Peyer's patch (tissue), 4 donors: ENCODE measurements at regions not wholly inside any gene's neighbourhood (a gene's known extent, or its start where the extent isn't known, plus 50 kb on each side); places are given as distances from the start of the nearest gene placed in this dataset.

Experiments
- DNase-seq, 3 donors: peaks; one replicate each; pipeline ENCODE4 v3.0.0-alpha.2; 2017 to 2019
- H3K27ac ChIP-seq, 4 donors: fragments of 200-600 bp; sonication (generic); one replicate each; pipeline ENCODE4 v1.5.1; 2016 to 2019
- H3K27me3 ChIP-seq, 2 donors: fragments of 200-600 bp; sonication (generic); one replicate each; pipeline ENCODE4 v1.5.1; 2019
- H3K36me3 ChIP-seq, 3 donors: fragments of 200-600 bp; sonication (generic); one replicate each; pipeline ENCODE4 v1.5.1; 2016 to 2019
- H3K4me1 ChIP-seq, 4 donors: fragments of 200-600 bp; sonication (generic); one replicate each; pipeline ENCODE4 v1.5.1; 2016 to 2019
- H3K4me3 ChIP-seq, 4 donors: fragments of 200-600 bp; sonication (generic); 1 replicate in 3 of 4; 2 replicates in 1 of 4; pipeline ENCODE4 v1.5.1; 2016 to 2019; ENCODE audit warnings: mild to moderate bottlenecking in 1 of 4
- H3K9me3 ChIP-seq, 4 donors: fragments of 200-600 bp; sonication (generic); one replicate each; pipeline ENCODE4 v1.5.1; 2016 to 2019; ENCODE audit warnings: mild to moderate bottlenecking in 1 of 4
- POLR2A ChIP-seq, 2 donors: fragments of 450-650 bp; IDR thresholded peaks; one replicate each; pipeline ENCODE4 v1.5.1; 2017; ENCODE audit warnings: antibody characterized with exemption in 2 of 2, mild to moderate bottlenecking in 2 of 2, moderate library complexity in 2 of 2
- TF ChIP-seq, protein P1 (sequence below), 6 experiments: fragments of 450-650 bp in 4 of 6; fragments of 200-600 bp in 2 of 6; sonication (generic) in 1 of 6; IDR thresholded peaks; one replicate each; pipeline ENCODE4 v1.5.1; 2017 to 2019; ENCODE audit warnings: antibody characterized with exemption in 6 of 6, mild to moderate bottlenecking in 3 of 6, moderate library complexity in 1 of 6

DNA sequence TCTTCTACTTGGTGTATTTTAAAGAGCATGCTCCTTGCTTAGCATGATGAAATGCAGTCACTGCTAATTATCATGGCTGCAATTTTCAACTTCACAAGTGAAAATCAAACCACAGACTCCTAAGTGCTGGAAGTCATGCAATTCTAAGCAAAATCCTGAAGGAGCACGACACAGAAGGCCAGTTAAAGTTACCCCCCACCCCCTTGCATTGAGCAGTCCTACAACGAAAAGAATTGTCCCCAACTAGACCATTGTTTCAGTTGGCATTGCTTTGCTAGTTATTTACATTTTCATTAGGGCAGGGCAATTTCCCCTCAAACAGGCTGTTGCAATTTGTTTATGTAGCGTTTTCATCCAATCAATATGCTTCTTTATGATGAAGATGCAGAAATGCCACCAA lies 321.2 kb downstream of the PCDH7 start:
- no peak for TF ChIP-seq POLR2A (IDR thresholded peaks at IDR 0.05)
- TF ChIP-seq, protein P1, sequence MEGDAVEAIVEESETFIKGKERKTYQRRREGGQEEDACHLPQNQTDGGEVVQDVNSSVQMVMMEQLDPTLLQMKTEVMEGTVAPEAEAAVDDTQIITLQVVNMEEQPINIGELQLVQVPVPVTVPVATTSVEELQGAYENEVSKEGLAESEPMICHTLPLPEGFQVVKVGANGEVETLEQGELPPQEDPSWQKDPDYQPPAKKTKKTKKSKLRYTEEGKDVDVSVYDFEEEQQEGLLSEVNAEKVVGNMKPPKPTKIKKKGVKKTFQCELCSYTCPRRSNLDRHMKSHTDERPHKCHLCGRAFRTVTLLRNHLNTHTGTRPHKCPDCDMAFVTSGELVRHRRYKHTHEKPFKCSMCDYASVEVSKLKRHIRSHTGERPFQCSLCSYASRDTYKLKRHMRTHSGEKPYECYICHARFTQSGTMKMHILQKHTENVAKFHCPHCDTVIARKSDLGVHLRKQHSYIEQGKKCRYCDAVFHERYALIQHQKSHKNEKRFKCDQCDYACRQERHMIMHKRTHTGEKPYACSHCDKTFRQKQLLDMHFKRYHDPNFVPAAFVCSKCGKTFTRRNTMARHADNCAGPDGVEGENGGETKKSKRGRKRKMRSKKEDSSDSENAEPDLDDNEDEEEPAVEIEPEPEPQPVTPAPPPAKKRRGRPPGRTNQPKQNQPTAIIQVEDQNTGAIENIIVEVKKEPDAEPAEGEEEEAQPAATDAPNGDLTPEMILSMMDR (IDR thresholded peaks at IDR 0.05): no peak
- Histone ChIP-seq H3K36me3 (no peaks in the 10 kb centered on the region), H3K27me3 (no peaks in the 10 kb centered on the region), H3K27ac (no peak overlapping the region), H3K4me3 (no peak overlapping the region), H3K4me1 (no peaks in the 10 kb centered on the region), H3K9me3 (no peaks in the 10 kb centered on the region)
- DNase-seq: no peak

DNA sequence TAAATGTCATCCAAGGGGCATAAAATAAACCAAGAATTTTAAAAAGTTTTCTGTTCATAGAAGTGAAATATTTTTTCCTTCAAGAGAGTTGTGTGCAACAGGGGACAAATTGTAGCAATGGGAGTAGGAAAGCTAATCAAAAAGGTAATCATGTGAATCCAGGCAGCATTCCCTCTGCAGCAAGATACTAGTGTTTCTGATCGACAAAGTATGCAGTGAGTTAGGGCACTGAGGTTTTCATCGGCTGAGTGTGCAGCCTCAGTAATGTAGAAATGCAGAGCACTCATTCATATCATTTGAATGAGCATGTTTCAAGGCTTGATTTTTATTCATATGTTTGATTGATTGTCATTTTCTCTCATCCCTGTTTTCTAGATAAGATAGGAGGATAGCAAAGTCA lies 321.7 kb downstream of the PCDH7 start:
- no peak for TF ChIP-seq POLR2A (IDR thresholded peaks at IDR 0.05)
- TF ChIP-seq, protein P1 (IDR thresholded peaks at IDR 0.05): no peak

GRCh38 chr4:31043382-31044062 lies 323.4 kb downstream of the PCDH7 start:
- H3K4me3 ChIP-seq: no peak overlapping the region
- TF ChIP-seq, protein P1 (IDR thresholded peaks at IDR 0.05): no peak
- no peak for TF ChIP-seq POLR2A (IDR thresholded peaks at IDR 0.05)
- H3K36me3 ChIP-seq: no peaks in the 10 kb centered on the region

More for the DNA sequence above, 321.7 kb downstream of the PCDH7 start:
- Histone ChIP-seq H3K4me1 (no peaks in the 10 kb centered on the region), H3K27me3 (no peaks in the 10 kb centered on the region), H3K27ac (no peak overlapping the region), H3K36me3 (no peaks in the 10 kb centered on the region), H3K4me3 (no peak overlapping the region), H3K9me3 (no peaks in the 10 kb centered on the region)
- DNase-seq: no peak

GRCh38 chr4:31045151-31045550 lies 325.0 kb downstream of the PCDH7 start:
- no peak overlapping the region for H3K27ac ChIP-seq
- no peaks in the 10 kb centered on the region for H3K9me3 ChIP-seq
- no peaks in the 10 kb centered on the region for H3K4me1 ChIP-seq
- H3K36me3 ChIP-seq: no peaks in the 10 kb centered on the region
- no peaks in the 10 kb centered on the region for H3K27me3 ChIP-seq
- TF ChIP-seq, protein P1 (IDR thresholded peaks at IDR 0.05): no peak
- no peak for TF ChIP-seq POLR2A (IDR thresholded peaks at IDR 0.05)
- no peak overlapping the region for H3K4me3 ChIP-seq
- DNase-seq: no peak

More at GRCh38 chr4:31043382-31044062, 323.4 kb downstream of the PCDH7 start:
- H3K27ac ChIP-seq: no peak overlapping the region
- H3K9me3 ChIP-seq: no peaks in the 10 kb centered on the region
- DNase-seq: no peak
- H3K27me3 ChIP-seq: no peaks in the 10 kb centered on the region
- no peaks in the 10 kb centered on the region for H3K4me1 ChIP-seq

- H3K4me1 ChIP-seq: no peaks in the 10 kb centered on the region
- H3K9me3 ChIP-seq: no peaks in the 10 kb centered on the region
- peak in 1 of 3 donors; percentile 46 for DNase-seq
- no peaks in the 10 kb centered on the region for H3K36me3 ChIP-seq
- no peaks in the 10 kb centered on the region for H3K27me3 ChIP-seq
- no peak overlapping the region for H3K4me3 ChIP-seq
- H3K27ac ChIP-seq: no peak overlapping the region
- TF ChIP-seq, protein P1 (IDR thresholded peaks at IDR 0.05): peak in 4 of 6 experiments; percentile 14 to 58 (median 38)
- no peak for TF ChIP-seq POLR2A (IDR thresholded peaks at IDR 0.05)
Observed at GRCh38 chr4:31045724-31046318, 325.7 kb downstream of the PCDH7 start.
